ENCODE measurements at regions not wholly inside any gene's neighbourhood (a gene's known extent, or its start where the extent isn't known, plus 50 kb on each side); places are given as distances from the start of the nearest gene placed in this dataset.
"Not testable (repeated sequence)": the region's sequence is repeated elsewhere in the genome, so short reads cannot be mapped to it uniquely, and the experiment has no call there.

DNA sequence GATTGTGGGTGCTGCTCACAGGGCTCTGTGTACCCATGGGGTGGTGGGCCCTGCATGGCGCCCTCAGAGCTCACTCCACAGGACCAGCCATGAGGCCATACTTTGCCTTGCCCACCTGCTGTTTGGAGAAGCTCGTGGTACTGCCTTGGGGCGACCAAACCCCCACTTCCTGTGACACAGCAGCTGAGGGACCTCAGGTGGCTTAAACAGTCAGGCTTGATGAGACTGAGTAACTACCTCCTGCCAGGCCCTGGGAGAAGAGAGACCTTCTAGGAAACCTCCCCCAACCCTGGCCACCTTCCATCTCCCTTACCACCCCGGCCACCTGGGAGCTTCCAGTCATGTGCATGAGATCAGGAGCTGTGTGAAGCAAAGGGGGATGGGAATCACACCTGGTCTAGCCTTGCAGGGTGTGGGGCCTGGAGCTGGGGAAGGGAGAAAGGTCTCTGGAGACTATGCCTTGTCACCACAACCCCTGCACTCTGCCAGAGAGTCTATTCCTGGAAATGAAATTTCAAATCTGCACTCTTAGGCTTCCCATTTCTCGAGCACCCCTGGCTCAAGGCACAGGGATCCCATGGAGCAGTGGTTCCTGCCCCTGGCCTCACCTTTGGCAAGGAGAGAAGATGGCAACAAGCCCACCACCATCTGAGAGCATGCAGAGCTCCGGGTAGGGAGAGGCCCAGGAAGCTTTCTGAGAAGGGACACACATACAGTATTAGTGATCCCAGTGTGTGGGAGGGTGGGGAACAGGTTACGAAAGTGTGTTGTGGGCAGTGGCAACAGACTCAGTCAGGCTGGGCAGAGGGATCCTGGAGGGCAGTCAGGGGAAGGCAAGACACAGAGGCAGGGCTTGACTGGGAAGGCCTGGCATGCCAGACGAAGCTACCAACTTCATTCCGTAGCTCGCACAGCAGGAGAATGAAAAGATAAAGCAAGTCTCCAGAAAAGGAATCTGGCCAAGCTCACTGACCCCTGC, 125.0 kb downstream of the URI1 start:
- no peak for DNase-seq (ENCODE audit: low read depth)

DNA sequence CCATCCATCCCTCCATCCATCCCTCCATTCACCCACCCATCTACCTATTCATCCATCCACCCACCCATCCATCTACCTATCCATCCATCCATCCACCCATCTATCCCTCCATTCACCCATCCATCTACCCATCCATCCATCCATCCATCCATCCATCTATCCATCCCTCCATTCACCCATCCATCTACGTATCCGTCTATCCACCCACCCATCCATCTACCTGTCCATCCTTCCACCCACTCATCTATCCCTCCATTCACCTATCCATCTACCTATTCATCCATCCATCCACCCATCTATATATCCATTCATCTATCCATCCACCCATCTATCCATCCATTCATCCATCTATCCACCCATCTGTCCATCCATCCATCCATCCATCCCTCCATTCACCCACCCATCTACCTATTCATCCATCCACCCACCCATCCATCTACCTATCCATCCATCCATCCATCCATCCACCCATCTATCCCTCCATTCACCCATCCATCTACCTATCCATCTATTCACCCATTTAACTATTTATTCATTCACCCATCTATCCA, 126.0 kb downstream of the URI1 start:
- not testable (repeated sequence) for DNase-seq (ENCODE audit: low read depth)

DNA sequence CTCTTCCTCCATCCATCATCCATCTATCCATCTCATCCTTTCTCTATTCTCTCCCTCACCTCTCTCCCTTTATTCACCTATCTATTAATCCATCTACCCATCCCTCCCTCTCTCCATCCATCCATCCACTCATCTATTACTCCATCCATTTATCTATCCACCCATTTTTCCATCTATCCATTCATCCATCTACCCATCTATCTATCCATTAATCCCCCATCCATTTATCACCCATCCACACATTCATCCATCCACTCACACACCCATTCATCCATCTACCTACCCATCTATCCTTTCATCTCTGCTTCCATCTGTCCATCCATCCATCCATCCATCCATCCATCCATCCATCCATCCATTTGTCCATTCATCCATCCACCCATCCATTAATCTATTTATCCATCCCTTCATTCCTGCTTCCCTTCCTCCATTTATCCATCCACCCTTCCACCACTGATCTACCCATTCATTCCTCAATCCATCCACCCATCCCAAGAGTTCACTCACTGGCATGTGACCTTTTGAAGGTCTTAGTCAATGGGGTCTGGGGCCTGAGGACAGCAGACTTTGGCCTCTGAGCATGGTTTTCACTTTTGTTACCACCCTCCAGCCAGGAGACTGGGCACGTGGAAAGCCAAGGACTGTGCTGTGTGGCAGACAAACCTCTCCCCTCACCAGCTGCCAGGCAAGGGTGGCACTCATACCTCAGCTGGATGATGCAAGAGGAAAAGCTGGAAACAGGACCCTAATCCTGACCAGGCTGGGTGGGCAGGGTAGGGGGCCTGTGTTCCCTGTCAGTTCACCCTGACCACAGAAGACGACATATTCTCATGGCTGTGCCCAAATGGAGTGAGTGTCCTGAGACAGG, 126.7 kb downstream of the URI1 start:
- DNase-seq (ENCODE audit: low read depth) = no peak

DNA sequence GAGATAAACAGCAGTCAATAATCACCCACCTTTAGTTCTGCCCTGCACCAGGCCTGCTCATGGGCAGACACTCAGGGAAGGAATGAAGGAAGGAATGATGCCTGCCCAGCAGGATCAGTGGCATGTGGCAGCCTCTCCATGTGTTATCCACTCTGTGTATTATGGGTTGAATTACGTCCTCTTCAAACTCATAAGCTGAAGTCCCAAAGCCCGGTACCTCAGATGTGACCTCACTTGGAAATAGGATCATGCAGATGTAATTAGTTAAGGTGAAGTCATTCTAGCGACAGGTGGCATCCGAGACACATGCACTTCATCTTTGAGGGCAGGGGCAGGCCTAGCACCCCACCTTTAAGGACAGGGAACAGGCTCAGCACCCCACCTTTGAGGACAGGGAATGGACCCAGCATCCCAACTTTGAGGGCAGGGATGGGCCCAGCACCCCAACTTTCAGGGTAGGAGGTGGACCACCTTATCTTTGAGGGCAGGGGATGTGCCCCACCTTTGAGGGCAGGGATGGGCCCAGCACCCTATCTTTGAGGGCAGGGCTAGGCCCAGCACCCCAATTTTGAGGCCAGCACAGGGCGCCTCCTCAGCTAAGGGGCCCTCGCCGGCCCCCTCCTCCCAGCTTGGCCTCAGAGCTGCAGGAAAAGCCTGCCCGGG, 127.6 kb downstream of the URI1 start:
- DNase-seq (ENCODE audit: low read depth) = no peak

- no peak for DNase-seq (ENCODE audit: low read depth)
Observed at GRCh38 chr19:30070198-30070967, 128.3 kb downstream of the URI1 start.

GRCh38 chr19:30070968-30071632, 129.1 kb downstream of the URI1 start:
- no peak for DNase-seq (ENCODE audit: low read depth)

GRCh38 chr19:30071871-30072270, 129.8 kb downstream of the URI1 start:
- DNase-seq (ENCODE audit: low read depth) = no peak

- no peak for DNase-seq (ENCODE audit: low read depth)
Observed at GRCh38 chr19:30073152-30074000, 131.3 kb downstream of the URI1 start.

DNA sequence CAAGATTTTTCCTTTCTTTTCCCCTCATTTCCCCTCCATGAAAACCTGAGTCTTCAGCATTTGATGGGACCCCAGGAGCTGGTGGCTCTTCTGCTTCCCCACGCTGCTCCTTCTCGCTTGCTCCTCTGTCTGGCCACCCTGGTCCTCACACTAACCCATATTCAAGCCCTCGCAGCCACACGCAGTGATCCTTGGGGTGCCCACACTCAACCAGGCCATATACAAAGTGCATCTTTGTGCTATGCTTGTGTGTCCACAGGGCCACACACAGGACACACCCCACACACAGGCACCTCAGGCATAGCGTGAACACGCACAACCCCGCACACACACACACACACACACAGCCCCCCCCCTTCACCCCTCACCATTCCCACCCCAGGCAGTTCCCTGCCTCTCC, 132.1 kb downstream of the URI1 start:
- no peak for DNase-seq (ENCODE audit: low read depth)

- DNase-seq (ENCODE audit: low read depth) = no peak
Observed at GRCh38 chr19:30074741-30075715, 133.0 kb downstream of the URI1 start.

DNA sequence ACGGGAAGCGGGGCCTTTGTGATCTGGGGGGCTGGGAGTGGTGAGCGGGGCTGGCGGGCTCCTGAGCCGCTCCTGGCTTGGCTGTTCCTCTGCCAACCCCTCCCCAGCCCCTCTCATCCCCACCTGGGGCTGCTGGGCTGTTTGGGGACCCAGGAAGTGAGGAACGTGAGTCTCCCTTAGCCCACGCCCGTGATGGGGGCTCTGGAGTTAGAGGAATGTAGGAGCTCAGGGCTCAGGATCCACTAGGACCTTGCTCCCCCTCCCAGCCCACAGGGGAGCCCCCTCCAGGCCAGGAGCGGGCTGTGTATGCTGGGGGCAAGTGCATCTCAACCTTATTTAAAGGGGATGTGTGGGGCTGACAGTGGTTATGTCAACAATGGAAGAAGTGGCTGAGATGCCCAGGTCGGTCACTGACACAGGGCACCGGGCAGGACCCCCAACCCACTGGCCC, 134.1 kb downstream of the URI1 start:
- DNase-seq (ENCODE audit: low read depth) = no peak

GRCh38 chr19:30076751-30077670, 135.0 kb downstream of the URI1 start:
- DNase-seq (ENCODE audit: low read depth) = no peak

DNA sequence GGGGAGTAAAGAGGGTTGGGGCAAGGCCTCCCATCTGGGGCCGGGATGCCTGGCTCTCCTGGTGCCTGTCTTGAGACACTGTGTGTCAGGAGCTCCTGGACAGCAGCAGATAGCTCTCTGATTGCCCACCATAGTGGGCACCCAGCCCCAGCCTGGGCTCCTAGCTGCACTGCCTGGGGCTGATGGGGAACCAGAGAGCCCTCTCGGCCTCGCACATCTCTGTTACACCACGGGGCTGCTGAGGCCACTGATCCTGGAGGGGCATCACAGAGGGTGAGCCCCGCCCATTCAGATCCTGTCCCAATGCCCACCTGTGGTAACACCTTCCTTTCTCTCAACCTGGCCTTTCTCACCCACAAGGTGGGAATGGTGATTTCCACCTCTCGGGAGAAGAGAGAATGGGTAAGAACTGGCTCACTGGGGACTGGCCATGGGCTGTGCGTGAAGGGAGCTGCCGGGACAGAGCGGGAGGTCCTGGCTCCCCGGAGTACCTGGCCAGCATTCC, 135.9 kb downstream of the URI1 start:
- no peak for DNase-seq (ENCODE audit: low read depth)

DNA sequence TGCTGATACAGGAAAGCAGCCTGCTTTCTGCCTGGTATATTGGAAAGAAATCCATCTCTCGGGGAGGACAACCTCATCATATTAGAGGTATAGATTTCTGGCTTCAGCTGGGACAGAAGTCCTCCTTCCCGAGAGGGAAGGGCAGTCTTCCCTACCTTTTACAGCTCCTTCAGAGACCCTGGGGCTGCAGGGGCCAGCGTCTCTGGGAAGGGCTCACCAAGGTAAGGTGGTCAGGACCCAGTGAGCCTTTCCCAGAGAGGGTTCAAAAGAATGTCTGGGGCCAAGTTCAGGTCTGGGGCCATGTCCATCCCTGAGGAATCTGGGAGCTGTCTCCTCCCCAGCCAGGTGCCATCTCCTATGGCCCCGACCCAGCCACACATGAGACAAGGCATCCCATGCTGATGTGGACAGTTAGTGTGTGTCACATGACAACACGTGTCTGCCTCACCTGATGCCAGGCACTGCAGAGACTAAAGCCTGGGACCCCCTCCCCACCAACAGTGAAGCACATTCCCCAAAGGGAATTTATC, 136.4 kb downstream of the URI1 start:
- no peak for DNase-seq (ENCODE audit: low read depth)

GRCh38 chr19:30079200-30079599, 137.2 kb downstream of the URI1 start:
- DNase-seq (ENCODE audit: low read depth) = no peak

DNA sequence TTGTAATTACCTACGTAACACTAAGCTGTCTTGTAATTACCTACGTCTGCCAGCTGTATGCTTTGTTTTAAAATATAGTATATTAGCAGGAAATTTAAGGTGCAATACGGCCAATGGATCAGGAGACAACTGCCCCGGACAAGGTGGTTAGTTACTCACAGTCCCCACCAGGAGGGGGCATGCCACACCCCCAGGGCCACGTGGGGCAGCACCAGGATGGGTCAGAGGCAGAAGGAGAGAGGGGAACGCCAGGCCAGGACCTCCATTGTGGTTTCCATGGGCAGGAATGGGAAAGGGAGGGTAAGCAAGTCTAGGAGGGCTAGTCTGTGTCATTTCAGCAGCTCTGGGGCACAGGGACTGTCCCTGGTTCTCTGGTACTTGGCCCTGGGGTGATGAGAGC, 140.1 kb downstream of the URI1 start:
- no peak for DNase-seq (ENCODE audit: low read depth)

- DNase-seq (ENCODE audit: low read depth) = no peak
Observed at GRCh38 chr19:30082611-30083010, 140.6 kb downstream of the URI1 start.
